GM21717 (cell line): ENCODE measurements at regions not wholly inside any gene's neighbourhood (a gene's known extent, or its start where the extent isn't known, plus 50 kb on each side); places are given as distances from the start of the nearest gene placed in this dataset.

Experiments used
- ATAC-seq: cut with Tn5 transposase; IDR thresholded peaks from one replicate; pipeline ENCODE4 v1.9.1; 2021; ENCODE audit warnings: mild to moderate bottlenecking, moderate library complexity; ENCODE audit not compliant: unreplicated experiment

DNA sequence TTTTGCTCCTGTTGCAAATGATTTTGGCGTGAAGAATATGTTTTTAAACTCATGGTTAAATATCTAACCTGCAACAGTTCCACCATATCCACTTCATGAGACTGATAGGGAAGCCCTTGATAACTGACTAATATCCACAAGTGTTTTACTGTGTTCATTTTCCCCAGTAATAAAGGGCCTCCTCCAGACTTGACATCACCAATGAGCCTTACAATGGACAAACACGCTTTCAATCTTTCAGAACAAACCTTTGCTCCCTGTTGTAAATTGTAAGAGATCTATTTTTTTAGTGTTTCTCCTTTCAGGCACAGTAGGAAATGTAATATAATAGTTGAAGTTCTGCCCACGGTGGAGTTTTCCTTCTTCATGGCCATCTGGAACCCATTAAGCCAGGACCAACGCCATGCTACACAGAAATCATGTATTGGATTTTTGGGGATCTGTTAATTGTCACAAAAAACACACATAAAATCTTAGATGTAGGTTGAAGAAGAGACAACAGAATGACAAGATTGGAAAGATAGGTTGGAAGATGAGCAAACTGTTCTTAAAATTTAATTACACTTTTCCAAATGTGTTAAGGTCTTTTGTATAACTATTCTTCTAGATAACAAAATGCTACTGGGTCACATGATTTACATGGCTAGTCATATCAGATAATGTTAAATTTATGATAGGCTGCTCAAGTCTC lies 1030.1 kb downstream of the FSTL5 start:
- ATAC-seq, result no peak

DNA sequence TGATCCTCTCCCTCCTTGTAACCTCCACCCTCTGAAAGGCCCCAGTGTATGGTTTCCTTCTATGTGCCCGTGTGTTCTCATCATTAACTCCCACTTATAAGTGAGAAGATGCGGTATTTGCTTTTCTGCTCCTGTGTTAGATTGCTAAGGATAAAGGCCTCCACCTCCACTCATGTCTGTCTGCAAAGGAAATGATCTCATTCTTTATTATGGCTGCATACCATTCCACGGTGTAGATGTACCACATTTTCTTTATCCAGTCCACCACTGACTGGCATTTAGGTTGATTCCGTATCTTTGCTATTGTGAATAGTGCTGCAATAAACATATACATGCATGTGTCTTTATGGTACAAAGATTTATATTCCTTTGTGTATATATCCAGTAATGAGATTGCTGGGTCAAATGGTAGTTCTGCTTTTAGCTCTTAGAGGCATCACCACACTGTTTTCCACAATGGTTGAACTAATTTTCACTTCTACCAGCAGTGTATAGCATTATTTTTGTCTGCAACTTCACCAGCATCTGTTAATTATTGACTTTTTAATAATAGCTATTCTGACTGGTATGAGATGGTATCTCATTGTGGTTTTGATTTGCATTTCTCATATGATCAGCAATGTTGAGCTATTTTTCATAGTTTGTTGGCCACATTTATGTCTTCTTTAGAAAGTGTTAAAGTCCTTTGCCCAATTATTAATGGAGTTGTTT lies 1030.9 kb downstream of the FSTL5 start:
- peak; percentile 88 for ATAC-seq

DNA sequence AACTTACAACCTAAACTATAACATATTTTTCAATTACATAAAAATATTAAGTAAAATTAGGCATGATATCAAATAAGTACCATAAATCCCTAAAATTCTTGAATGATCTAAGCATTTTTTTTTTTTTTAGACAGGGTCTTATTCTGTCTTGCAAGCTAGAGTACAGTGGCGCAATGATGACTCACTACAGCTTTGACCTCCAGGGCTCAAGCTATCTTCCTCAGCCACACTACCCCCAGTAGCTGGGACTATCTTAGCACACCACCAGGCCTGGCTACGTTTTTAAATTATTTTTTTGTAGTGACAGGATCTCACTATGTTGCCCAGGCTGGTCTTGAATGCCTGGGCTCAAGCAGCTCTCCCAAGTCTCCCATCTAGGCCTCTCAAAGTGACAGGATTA lies 1042.3 kb downstream of the FSTL5 start:
- ATAC-seq, result no peak

DNA sequence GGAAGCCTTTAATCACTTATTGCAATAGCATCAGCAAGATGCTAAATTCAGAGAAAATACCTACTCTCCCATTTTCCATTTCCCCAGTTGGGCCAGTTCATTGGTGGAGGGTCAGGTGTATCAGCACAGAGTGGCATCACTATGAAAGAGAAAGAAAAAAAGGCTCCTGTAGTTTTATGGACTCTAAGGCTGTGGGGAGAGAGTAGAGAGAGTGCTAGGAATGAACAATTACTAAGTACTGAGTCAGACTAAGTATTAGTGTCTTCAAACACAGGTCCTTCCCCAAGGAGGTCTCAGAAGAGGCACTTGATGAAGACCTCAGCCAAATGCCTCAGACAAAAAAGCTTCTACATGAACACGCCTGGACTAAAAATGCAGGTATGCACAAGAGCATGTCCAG lies 1061.9 kb downstream of the FSTL5 start:
- ATAC-seq, result no peak

DNA sequence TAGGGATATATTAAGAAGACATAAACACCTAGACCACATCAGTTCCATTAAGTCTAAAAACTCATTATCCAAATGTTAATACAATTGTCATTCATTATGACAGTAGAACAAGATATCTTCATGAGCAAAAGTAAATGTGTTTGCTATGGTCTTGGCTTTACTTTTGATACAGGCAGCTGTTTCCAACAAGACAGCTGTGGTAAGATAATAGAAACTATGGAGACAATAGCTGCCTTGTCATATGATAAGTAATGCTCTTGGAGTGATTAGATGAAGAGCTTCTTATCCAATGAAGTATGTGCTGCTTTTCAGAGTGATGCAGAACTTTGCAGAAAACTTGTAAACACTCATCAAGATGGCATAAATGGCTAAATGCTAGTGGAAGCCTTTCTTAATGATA lies 1066.0 kb downstream of the FSTL5 start:
- no peak for ATAC-seq

DNA sequence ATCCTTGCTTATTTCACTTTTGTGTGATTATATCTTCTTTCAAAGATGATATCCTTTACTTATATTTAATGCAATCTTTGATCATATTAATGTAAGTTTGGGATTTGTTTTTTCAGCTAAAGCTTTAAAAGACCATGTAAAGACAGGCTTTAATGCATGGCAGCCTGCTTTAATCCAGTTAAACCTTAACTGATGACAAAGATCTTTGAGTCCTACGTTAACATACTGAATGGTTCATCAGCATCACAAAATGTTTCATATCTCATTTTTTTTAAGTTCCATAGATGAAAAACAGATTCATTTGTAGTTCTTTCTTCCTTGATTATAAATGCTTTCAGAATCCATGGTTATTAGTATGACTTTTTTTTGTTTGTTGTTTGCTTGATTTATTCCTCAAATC lies 1102.8 kb downstream of the FSTL5 start:
- ATAC-seq, result no peak
